ENCODE measurements at regions not wholly inside any gene's neighbourhood (a gene's known extent, or its start where the extent isn't known, plus 50 kb on each side); places are given as distances from the start of the nearest gene placed in this dataset.

DNA sequence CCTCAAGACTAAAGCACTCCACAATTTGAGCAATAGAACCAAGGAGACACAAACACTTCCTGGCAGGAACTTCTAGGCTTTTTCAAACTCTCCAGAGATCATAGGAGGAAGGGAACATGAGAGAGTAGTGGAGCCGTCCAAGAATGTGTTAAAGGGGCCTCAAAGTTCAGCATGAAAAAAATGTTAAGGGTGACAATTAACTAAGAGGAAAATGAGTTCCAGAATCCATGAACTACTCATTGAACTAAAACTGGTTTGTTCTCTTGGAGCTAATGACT is 122.0 kb downstream of the WIF1 start:
- TF ChIP-seq CTCF (IDR thresholded peaks at IDR 0.05) (no peak), FOXJ3 (CRISPR knock-in tag; IDR thresholded peaks at IDR 0.05) (no peak)
